ENCODE measurements at regions not wholly inside any gene's neighbourhood (a gene's known extent, or its start where the extent isn't known, plus 50 kb on each side); places are given as distances from the start of the nearest gene placed in this dataset.

- Histone ChIP-seq H3K36me3 (ENCODE audit: insufficient read depth, low read length) (no peaks in the 10 kb centered on the region), H3K9ac (ENCODE audit: low read length) (peak overlapping the region; percentile 29), H2AFZ (ENCODE audit: low read depth, low read length) (no peak overlapping the region), H3K4me1 (ENCODE audit: insufficient read depth, low read length) (peaks cover 26% of the 10 kb centered on the region), H3K79me2 (ENCODE audit: insufficient read depth, low read length) (no peaks in the 10 kb centered on the region), H3K27me3 (ENCODE audit: insufficient read depth, low read length) (no peaks in the 10 kb centered on the region), H3K4me3 (ENCODE audit: insufficient read depth, low read depth, low read length) (no peak overlapping the region), H3K27ac (ENCODE audit: low read depth, low read length) (peak overlapping the region; percentile 37), H4K20me1 (ENCODE audit: insufficient read depth, low read length) (no peaks in the 10 kb centered on the region), H3K4me2 (ENCODE audit: low read length) (peak overlapping the region; percentile 21), H3K9me3 (ENCODE audit: insufficient read depth, low read depth, low read length) (peaks cover 2% of the 10 kb centered on the region)
- TF ChIP-seq, protein P1, sequence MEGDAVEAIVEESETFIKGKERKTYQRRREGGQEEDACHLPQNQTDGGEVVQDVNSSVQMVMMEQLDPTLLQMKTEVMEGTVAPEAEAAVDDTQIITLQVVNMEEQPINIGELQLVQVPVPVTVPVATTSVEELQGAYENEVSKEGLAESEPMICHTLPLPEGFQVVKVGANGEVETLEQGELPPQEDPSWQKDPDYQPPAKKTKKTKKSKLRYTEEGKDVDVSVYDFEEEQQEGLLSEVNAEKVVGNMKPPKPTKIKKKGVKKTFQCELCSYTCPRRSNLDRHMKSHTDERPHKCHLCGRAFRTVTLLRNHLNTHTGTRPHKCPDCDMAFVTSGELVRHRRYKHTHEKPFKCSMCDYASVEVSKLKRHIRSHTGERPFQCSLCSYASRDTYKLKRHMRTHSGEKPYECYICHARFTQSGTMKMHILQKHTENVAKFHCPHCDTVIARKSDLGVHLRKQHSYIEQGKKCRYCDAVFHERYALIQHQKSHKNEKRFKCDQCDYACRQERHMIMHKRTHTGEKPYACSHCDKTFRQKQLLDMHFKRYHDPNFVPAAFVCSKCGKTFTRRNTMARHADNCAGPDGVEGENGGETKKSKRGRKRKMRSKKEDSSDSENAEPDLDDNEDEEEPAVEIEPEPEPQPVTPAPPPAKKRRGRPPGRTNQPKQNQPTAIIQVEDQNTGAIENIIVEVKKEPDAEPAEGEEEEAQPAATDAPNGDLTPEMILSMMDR (IDR thresholded peaks at IDR 0.05; ENCODE audit: insufficient read depth, low read depth, low read length), result no peak
- no peak for TF ChIP-seq EZH2 (IDR thresholded peaks at IDR 0.05; ENCODE audit: insufficient read depth, low read length)
- Mint-ChIP-seq H3K9me3 (ENCODE audit: unreplicated experiment) (peaks cover 2% of the 10 kb centered on the region), H3K4me3 (ENCODE audit: unreplicated experiment) (no peak overlapping the region), H3K4me1 (ENCODE audit: low read depth, unreplicated experiment) (peaks cover 33% of the 10 kb centered on the region), H3K27me3 (ENCODE audit: low read depth, unreplicated experiment) (no peaks in the 10 kb centered on the region), H3K36me3 (ENCODE audit: low read depth, unreplicated experiment) (peaks cover 4% of the 10 kb centered on the region), H3K27ac (ENCODE audit: unreplicated experiment) (no peak overlapping the region)
- DNase-seq (ENCODE audit: low read depth) (peak; percentile 82), FAIRE-seq (no peak)
Measured at GRCh38 chr1:222912730-222913129, 97.9 kb downstream of the DISP1 start.

- Histone ChIP-seq H3K79me2 (ENCODE audit: insufficient read depth, low read length) (no peaks in the 10 kb centered on the region), H2AFZ (ENCODE audit: low read depth, low read length) (no peak overlapping the region), H3K36me3 (ENCODE audit: insufficient read depth, low read length) (no peaks in the 10 kb centered on the region), H3K4me3 (ENCODE audit: insufficient read depth, low read depth, low read length) (no peak overlapping the region), H3K27me3 (ENCODE audit: insufficient read depth, low read length) (no peaks in the 10 kb centered on the region), H3K4me2 (ENCODE audit: low read length) (no peak overlapping the region), H3K9ac (ENCODE audit: low read length) (no peak overlapping the region), H3K4me1 (ENCODE audit: insufficient read depth, low read length) (peaks cover 19% of the 10 kb centered on the region), H3K9me3 (ENCODE audit: insufficient read depth, low read depth, low read length) (peaks cover 2% of the 10 kb centered on the region), H4K20me1 (ENCODE audit: insufficient read depth, low read length) (no peaks in the 10 kb centered on the region), H3K27ac (ENCODE audit: low read depth, low read length) (no peak overlapping the region)
- TF ChIP-seq EZH2 (IDR thresholded peaks at IDR 0.05; ENCODE audit: insufficient read depth, low read length), result no peak
- TF ChIP-seq, protein P1 (IDR thresholded peaks at IDR 0.05; ENCODE audit: insufficient read depth, low read depth, low read length), result no peak
- Mint-ChIP-seq H3K36me3 (ENCODE audit: low read depth, unreplicated experiment) (peaks cover 10% of the 10 kb centered on the region), H3K9me3 (ENCODE audit: unreplicated experiment) (peaks cover 6% of the 10 kb centered on the region), H3K27me3 (ENCODE audit: low read depth, unreplicated experiment) (no peaks in the 10 kb centered on the region), H3K4me1 (ENCODE audit: low read depth, unreplicated experiment) (peaks cover 31% of the 10 kb centered on the region), H3K4me3 (ENCODE audit: unreplicated experiment) (no peak overlapping the region), H3K27ac (ENCODE audit: unreplicated experiment) (peak overlapping the region; percentile 85)
- FAIRE-seq (no peak), DNase-seq (ENCODE audit: low read depth) (peak; percentile 80)
Measured at GRCh38 chr1:222914861-222915632, 100.2 kb downstream of the DISP1 start.

DNA sequence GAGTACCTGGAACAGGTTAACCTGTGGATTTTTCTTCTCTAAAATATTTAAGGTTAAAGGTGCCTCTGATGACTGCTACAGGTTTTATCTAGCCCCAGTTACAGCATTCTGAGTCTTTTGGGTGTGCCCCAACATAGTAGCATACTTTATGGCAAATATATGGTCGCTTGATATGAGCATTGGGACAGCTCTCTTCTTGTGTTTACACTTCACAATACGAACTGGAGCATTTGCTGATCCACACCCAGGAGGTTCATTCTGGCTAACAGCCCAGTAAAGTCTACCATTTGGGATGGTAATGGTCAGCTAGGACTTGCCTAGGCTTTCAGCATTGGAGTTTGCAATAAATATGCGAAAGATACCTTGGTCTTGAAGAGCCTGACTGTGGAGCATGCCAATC is 101.3 kb downstream of the DISP1 start:
- Histone ChIP-seq H3K4me2 (ENCODE audit: low read length) (no peak overlapping the region), H3K4me1 (ENCODE audit: insufficient read depth, low read length) (peaks cover 13% of the 10 kb centered on the region), H3K27me3 (ENCODE audit: insufficient read depth, low read length) (no peaks in the 10 kb centered on the region), H2AFZ (ENCODE audit: low read depth, low read length) (no peak overlapping the region), H3K27ac (ENCODE audit: low read depth, low read length) (no peak overlapping the region), H3K9ac (ENCODE audit: low read length) (no peak overlapping the region), H4K20me1 (ENCODE audit: insufficient read depth, low read length) (no peaks in the 10 kb centered on the region), H3K9me3 (ENCODE audit: insufficient read depth, low read depth, low read length) (peaks cover 2% of the 10 kb centered on the region), H3K4me3 (ENCODE audit: insufficient read depth, low read depth, low read length) (no peak overlapping the region), H3K36me3 (ENCODE audit: insufficient read depth, low read length) (no peaks in the 10 kb centered on the region), H3K79me2 (ENCODE audit: insufficient read depth, low read length) (no peaks in the 10 kb centered on the region)
- no peak for DNase-seq (ENCODE audit: low read depth)
- TF ChIP-seq, protein P1 (IDR thresholded peaks at IDR 0.05; ENCODE audit: insufficient read depth, low read depth, low read length), result no peak
- TF ChIP-seq EZH2 (IDR thresholded peaks at IDR 0.05; ENCODE audit: insufficient read depth, low read length), result no peak
- Mint-ChIP-seq H3K9me3 (ENCODE audit: unreplicated experiment) (peaks cover 6% of the 10 kb centered on the region), H3K4me1 (ENCODE audit: low read depth, unreplicated experiment) (peaks cover 25% of the 10 kb centered on the region), H3K4me3 (ENCODE audit: unreplicated experiment) (no peak overlapping the region), H3K27ac (ENCODE audit: unreplicated experiment) (no peak overlapping the region), H3K27me3 (ENCODE audit: low read depth, unreplicated experiment) (no peaks in the 10 kb centered on the region), H3K36me3 (ENCODE audit: low read depth, unreplicated experiment) (peaks cover 10% of the 10 kb centered on the region)
- FAIRE-seq, result peak; percentile 9
